ENCODE measurements at regions not wholly inside any gene's neighbourhood (a gene's known extent, or its start where the extent isn't known, plus 50 kb on each side); places are given as distances from the start of the nearest gene placed in this dataset.
A peak's percentile ranks its signal among the peaks of the same experiment; 100 is the strongest.

DNA sequence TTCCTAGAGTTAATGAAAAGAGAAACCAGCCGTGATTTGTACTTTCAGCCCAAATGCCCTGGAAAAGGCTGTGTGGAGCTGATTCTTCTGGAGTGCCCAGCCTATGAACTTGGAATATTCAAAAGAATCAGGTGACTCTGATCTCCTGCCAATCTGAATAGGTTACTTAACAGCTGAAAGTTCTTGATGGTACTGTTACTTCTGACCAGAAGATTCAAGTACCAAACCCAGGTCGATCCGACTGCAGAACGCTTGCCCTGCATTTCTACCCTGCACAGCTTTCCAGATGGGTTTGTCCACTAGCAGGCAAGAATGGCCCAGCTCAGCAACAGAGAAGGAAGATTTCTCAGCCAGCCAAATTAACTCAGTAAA is 430.4 kb downstream of the PID1 start:
- H3K36me3 ChIP-seq = no peaks in the 10 kb centered on the region
- peak overlapping the region; percentile 87 to 97 (median 88) for H3K27ac ChIP-seq
- TF ChIP-seq, protein P1, sequence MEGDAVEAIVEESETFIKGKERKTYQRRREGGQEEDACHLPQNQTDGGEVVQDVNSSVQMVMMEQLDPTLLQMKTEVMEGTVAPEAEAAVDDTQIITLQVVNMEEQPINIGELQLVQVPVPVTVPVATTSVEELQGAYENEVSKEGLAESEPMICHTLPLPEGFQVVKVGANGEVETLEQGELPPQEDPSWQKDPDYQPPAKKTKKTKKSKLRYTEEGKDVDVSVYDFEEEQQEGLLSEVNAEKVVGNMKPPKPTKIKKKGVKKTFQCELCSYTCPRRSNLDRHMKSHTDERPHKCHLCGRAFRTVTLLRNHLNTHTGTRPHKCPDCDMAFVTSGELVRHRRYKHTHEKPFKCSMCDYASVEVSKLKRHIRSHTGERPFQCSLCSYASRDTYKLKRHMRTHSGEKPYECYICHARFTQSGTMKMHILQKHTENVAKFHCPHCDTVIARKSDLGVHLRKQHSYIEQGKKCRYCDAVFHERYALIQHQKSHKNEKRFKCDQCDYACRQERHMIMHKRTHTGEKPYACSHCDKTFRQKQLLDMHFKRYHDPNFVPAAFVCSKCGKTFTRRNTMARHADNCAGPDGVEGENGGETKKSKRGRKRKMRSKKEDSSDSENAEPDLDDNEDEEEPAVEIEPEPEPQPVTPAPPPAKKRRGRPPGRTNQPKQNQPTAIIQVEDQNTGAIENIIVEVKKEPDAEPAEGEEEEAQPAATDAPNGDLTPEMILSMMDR (IDR thresholded peaks at IDR 0.05) = no peak
- peak; percentile 87 for TF ChIP-seq POLR2A (IDR thresholded peaks at IDR 0.05)
- peak; percentile 19 to 64 (median 59) for DNase-seq
- H3K4me3 ChIP-seq = peak overlapping the region in 2 of 3 donors; percentile 4 to 32
- ATAC-seq = peak; percentile 45 to 68 (median 62)
- intact Hi-C loops (cut with DNase I) = no loop called here
- H3K27me3 ChIP-seq = no peaks in the 10 kb centered on the region
- peaks cover 0 to 44% (median 14%) of the 10 kb centered on the region in 4 donors for H3K4me1 ChIP-seq
- WGBS (ENCODE audit: insufficient coverage, low coverage, low lambda C conversion rate, missing lambda C conversion rate) = 24% methylated on average over 4 of the region's 4 CpGs
- H3K9me3 ChIP-seq = no peaks in the 10 kb centered on the region

DNA sequence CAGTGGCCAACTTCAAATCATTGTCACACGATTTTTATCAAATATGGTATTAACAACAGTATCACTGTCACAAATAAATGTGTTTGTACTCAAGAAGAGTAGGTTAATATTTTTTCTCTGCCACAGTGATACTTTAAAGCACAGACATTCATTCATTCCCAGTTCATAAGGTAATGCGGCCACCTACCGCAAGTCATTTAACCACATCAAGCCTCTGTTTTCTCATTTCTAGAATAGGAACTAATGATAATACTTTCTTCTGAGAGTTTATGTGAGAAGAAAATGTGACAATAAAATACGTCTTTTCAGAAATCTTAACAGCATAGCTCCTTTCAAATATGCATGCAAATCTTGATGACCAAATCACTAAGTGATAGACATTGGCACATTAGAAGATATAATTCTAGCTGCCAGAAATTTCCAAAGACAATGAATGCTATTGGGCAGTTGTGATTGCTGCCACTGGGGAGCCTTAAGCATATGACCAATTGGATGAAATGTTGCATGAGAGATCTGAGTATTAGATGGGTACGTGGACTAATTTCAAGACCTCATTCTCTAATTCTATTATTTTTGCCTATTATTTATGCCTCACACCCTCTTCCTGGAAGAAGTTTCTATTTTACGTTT is 430.9 kb downstream of the PID1 start:
- DNase-seq (no peak), ATAC-seq (peak; percentile 21 to 28 (median 22))
- H3K4me3 ChIP-seq = peak overlapping the region in 2 of 3 donors; percentile 4 to 32
- TF ChIP-seq, protein P1 (IDR thresholded peaks at IDR 0.05) = no peak
- no peak for TF ChIP-seq POLR2A (IDR thresholded peaks at IDR 0.05)
- H3K27ac ChIP-seq = peak overlapping the region; percentile 87 to 97 (median 88)
- WGBS (ENCODE audit: insufficient coverage, low coverage, low lambda C conversion rate, missing lambda C conversion rate) = 50% methylated on average over 6 of the region's 6 CpGs
- H3K4me1 ChIP-seq = peaks cover 0 to 39% (median 12%) of the 10 kb centered on the region in 4 donors
- no peaks in the 10 kb centered on the region for H3K36me3 ChIP-seq
- H3K9me3 ChIP-seq = no peaks in the 10 kb centered on the region
- intact Hi-C loops (cut with DNase I) = no loop called here
- no peaks in the 10 kb centered on the region for H3K27me3 ChIP-seq

DNA sequence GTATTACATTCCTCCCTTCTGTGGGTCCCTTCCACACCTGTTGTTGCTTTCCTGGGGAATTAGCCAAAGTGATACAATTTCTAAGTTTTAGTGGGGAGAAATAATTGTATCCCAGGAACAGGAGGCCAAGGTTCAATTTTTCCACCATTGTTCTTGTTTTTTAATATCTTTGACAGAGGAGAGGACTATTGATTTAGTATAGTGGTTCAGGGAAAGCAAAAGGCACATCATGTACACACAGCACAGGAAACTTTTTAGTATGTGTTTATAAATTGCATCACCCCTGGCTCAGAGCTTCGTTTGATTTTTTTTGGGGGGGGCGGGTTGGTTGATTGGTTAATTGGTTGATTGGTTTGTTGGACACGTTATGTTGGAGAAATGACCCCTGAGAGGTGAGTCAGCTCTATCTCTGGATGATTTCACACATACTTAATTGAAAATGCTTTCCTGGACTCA is 431.6 kb downstream of the PID1 start:
- WGBS (ENCODE audit: insufficient coverage, low coverage, low lambda C conversion rate, missing lambda C conversion rate) = 23% methylated on average over 3 of the region's 3 CpGs
- H3K9me3 ChIP-seq = no peaks in the 10 kb centered on the region

DNA sequence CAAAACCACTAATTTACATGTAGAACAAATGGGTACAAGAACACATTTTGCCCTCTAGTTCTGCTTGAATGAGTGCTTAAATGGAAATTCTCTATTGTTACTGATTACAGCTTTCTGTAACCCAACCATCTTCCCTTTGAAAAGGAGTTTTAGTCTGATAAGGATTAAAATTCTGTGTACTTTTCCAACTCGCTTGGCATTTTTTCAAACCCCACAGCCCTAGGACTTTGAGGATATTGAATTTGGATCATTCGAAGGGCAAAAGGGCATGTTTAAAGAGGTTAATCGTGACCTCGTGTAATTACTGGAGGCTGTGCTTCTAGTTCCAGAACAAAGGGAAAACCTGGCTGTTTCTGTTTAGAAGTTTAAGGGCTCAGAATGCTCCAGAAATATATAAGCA is 432.3 kb downstream of the PID1 start:
- H3K36me3 ChIP-seq = no peaks in the 10 kb centered on the region
- peak in 1 of 3 donors; percentile 72 for DNase-seq
- peaks cover 0 to 33% (median 12%) of the 10 kb centered on the region in 4 donors for H3K4me1 ChIP-seq
- H3K27ac ChIP-seq = peak overlapping the region; percentile 77 to 97 (median 87)
- peak overlapping the region in 1 of 3 donors; percentile 17 for H3K4me3 ChIP-seq
- TF ChIP-seq, protein P1 (IDR thresholded peaks at IDR 0.05) = no peak
- no peak for TF ChIP-seq POLR2A (IDR thresholded peaks at IDR 0.05)
- H3K27me3 ChIP-seq = no peaks in the 10 kb centered on the region
- WGBS (ENCODE audit: insufficient coverage, low coverage, low lambda C conversion rate, missing lambda C conversion rate) = 36% methylated on average over 4 of the region's 4 CpGs
- ATAC-seq = peak; percentile 58 to 74 (median 65)
- intact Hi-C loops (cut with DNase I) = no loop called here
- H3K9me3 ChIP-seq = no peaks in the 10 kb centered on the region

More for the DNA sequence above, 431.6 kb downstream of the PID1 start:
- peak overlapping the region; percentile 87 to 97 (median 88) for H3K27ac ChIP-seq
- peaks cover 0 to 33% (median 12%) of the 10 kb centered on the region in 4 donors for H3K4me1 ChIP-seq
- intact Hi-C loops (cut with DNase I) = no loop called here
- ATAC-seq (peak; percentile 41 to 75 (median 53)), DNase-seq (peak in 2 of 3 donors; percentile 29 to 71)
- H3K27me3 ChIP-seq = no peaks in the 10 kb centered on the region
- H3K4me3 ChIP-seq = peak overlapping the region in 1 of 3 donors; percentile 32
- no peaks in the 10 kb centered on the region for H3K36me3 ChIP-seq
- TF ChIP-seq, protein P1 (IDR thresholded peaks at IDR 0.05) = no peak
- TF ChIP-seq POLR2A (IDR thresholded peaks at IDR 0.05) = peak; percentile 25

Measured in right lobe of liver (tissue), 6 donors.